ENCODE measurements at regions not wholly inside any gene's neighbourhood (a gene's known extent, or its start where the extent isn't known, plus 50 kb on each side); places are given as distances from the start of the nearest gene placed in this dataset.

DNA sequence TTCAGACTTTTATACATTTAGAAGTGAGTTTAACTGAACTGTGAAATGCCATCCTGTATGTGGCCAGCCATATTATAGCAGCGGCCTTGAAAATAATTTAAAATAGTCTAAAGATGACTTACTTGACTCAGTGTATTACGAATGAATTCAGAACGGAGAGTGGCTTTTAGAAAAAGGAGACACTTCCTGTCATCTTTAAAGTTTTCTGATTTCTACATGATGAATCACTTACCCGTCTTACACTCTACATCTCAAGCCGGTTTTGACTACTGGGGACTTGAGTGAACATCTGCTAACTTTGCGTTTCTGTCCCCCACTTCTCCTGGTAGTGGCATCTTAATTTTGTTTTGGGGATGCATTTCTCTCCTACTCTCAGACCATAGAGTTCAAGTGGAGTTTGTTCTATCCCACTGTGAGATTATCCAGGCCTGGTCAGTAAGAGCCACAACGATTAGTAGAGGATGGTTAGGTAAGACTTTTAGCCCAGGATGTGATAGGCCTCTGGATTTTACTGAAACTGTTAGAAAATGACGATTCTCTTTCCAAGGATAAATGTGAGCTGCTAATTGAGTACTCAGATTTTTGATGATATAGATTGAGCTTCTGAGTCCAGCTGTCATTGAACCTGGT, 175.4 kb upstream of the CADPS start:
- TF ChIP-seq, protein P1, sequence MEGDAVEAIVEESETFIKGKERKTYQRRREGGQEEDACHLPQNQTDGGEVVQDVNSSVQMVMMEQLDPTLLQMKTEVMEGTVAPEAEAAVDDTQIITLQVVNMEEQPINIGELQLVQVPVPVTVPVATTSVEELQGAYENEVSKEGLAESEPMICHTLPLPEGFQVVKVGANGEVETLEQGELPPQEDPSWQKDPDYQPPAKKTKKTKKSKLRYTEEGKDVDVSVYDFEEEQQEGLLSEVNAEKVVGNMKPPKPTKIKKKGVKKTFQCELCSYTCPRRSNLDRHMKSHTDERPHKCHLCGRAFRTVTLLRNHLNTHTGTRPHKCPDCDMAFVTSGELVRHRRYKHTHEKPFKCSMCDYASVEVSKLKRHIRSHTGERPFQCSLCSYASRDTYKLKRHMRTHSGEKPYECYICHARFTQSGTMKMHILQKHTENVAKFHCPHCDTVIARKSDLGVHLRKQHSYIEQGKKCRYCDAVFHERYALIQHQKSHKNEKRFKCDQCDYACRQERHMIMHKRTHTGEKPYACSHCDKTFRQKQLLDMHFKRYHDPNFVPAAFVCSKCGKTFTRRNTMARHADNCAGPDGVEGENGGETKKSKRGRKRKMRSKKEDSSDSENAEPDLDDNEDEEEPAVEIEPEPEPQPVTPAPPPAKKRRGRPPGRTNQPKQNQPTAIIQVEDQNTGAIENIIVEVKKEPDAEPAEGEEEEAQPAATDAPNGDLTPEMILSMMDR (IDR thresholded peaks at IDR 0.05; ENCODE audit: low read depth, low read length) = no peak
- TF ChIP-seq EZH2phosphoT487 (IDR thresholded peaks at IDR 0.05; ENCODE audit: low read depth) = no peak

All from OCI-LY3 (cell line).